Subcutaneous abdominal adipose tissue (tissue), 5 donors: ENCODE measurements at regions not wholly inside any gene's neighbourhood (a gene's known extent, or its start where the extent isn't known, plus 50 kb on each side); places are given as distances from the start of the nearest gene placed in this dataset.

Experiments used
- H3K27ac ChIP-seq: one replicate; pipeline ENCODE4 v1.7.0; 2013; ENCODE audit warnings: low read depth, mild to moderate bottlenecking, inconsistent platforms, low read length, moderate library complexity
- H3K27me3 ChIP-seq, 5 donors: one replicate each; pipeline ENCODE4 v1.7.0; 2013; ENCODE audit warnings: low read length in 5 of 5, inconsistent platforms in 1 of 5; ENCODE audit not compliant: control insufficient read depth in 5 of 5, insufficient read depth in 4 of 5
- H3K36me3 ChIP-seq, 5 donors: one replicate each; pipeline ENCODE4 v1.7.0; 2013; ENCODE audit warnings: low read length in 5 of 5; ENCODE audit not compliant: control insufficient read depth in 5 of 5, insufficient read depth in 5 of 5
- H3K4me1 ChIP-seq, 5 donors: one replicate each; pipeline ENCODE4 v1.7.0; 2013; ENCODE audit warnings: low read length in 5 of 5, mild to moderate bottlenecking in 3 of 5, moderate library complexity in 1 of 5; ENCODE audit not compliant: control insufficient read depth in 5 of 5, insufficient read depth in 5 of 5
- H3K4me3 ChIP-seq, 5 donors: one replicate each; pipeline ENCODE4 v1.7.0; 2013; ENCODE audit warnings: low read length in 5 of 5, low read depth in 1 of 5
- H3K9ac ChIP-seq, 5 donors: one replicate each; pipeline ENCODE4 v1.7.0; 2013; ENCODE audit warnings: low read length in 5 of 5, mild to moderate bottlenecking in 4 of 5, moderate library complexity in 3 of 5
- H3K9me3 ChIP-seq, 5 donors: one replicate each; pipeline ENCODE4 v1.7.0; 2013; ENCODE audit warnings: low read length in 5 of 5; ENCODE audit not compliant: control insufficient read depth in 5 of 5
- donor health status: healthy.
- donor health status: healthy.
- donor health status: healthy.
- donor health status: healthy.
- donor health status: healthy.

DNA sequence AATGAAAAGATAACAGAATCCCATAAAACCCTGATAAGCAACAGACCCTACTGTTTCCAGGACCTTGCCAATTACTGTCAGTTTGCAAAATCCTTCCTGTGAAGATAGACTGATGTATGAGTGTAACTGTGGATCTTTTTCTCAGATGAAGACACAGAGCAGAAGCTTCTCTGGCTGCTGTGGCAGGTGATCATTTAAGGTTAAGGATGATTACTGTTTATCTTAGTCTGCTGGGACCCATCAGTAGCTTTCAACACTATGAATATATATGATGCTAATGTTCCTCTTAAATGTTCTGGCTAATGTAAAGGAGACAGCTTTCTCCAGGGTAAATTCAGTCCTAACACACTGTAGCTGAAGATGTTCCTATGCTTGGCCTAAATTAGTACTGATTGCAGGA is 56.0 kb upstream of the CTTNBP2 start:
- H3K4me3 ChIP-seq: no peak overlapping the region
- H3K27me3 ChIP-seq: no peaks in the 10 kb centered on the region
- no peaks in the 10 kb centered on the region for H3K36me3 ChIP-seq
- no peak overlapping the region for H3K27ac ChIP-seq
- peaks cover 0 to 8% (median 5%) of the 10 kb centered on the region in 5 donors for H3K9me3 ChIP-seq
- no peak overlapping the region for H3K9ac ChIP-seq
- H3K4me1 ChIP-seq: no peaks in the 10 kb centered on the region

DNA sequence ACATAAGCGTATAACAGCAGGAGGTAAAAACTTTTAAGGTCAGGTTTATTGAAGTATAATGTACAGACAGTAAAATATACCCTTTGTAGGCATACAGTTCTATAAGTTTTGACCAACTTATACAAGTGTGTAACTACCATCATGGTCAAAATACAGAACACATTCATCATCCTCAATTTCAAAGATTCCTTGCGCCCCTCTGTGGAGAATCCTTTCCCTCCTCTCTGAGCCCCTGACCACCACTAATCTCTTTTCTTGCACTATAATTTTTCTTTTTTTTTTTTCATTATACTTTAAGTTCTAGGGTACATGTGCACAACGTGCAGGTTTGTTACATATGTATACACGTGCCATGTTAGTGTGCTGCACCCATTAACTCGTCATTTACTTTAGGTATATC is 58.1 kb upstream of the CTTNBP2 start:
- no peak overlapping the region for H3K27ac ChIP-seq
- H3K9me3 ChIP-seq: peaks cover 0 to 8% (median 5%) of the 10 kb centered on the region in 5 donors
- no peaks in the 10 kb centered on the region for H3K27me3 ChIP-seq
- H3K36me3 ChIP-seq: no peaks in the 10 kb centered on the region
- no peaks in the 10 kb centered on the region for H3K4me1 ChIP-seq
- no peak overlapping the region for H3K9ac ChIP-seq
- H3K4me3 ChIP-seq: no peak overlapping the region

DNA sequence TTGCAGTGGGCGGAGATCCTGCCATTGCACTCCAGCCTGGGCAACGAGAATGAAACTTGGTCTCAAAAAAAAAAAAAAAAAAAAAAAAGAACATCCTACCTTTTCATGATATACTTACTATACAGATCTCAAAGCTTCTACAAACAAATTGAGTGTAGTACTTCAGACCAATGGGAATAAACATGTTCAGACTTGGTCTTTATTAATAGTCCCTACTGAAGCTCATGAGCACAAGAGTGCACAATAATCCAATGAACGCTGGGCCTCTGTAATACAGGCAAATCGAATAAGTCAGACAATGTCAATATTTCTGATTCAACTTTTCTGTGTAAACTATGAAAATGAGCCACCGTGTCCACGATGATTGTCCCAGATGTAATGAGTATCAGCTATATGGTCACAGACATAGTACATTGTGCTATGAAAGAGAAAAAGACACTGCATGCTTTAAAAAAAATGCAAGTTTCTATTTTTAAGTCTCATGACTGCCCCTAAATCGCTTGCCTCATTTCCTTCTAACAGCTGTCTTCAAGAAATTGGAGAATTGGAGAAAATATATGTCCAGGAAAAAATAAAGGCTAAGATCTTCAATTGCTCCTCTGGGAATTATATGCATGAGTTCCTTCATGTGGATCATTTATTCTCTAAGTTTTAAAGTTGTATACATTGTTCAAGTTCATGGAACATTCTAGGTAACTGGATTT is 64.0 kb upstream of the CTTNBP2 start:
- no peak overlapping the region for H3K9ac ChIP-seq
- H3K4me1 ChIP-seq: no peaks in the 10 kb centered on the region
- H3K4me3 ChIP-seq: no peak overlapping the region
- no peaks in the 10 kb centered on the region for H3K36me3 ChIP-seq
- peaks cover 0 to 8% (median 5%) of the 10 kb centered on the region in 5 donors for H3K9me3 ChIP-seq
- no peak overlapping the region for H3K27ac ChIP-seq
- H3K27me3 ChIP-seq: no peaks in the 10 kb centered on the region

GRCh38 chr7:117937753-117938483 is 64.7 kb upstream of the CTTNBP2 start:
- Histone ChIP-seq H3K4me1 (no peaks in the 10 kb centered on the region), H3K9me3 (peaks cover 0 to 7% (median 2%) of the 10 kb centered on the region in 5 donors), H3K27ac (no peak overlapping the region), H3K27me3 (no peaks in the 10 kb centered on the region), H3K9ac (no peak overlapping the region), H3K36me3 (no peaks in the 10 kb centered on the region), H3K4me3 (no peak overlapping the region)

GRCh38 chr7:117941138-117941810 is 68.0 kb upstream of the CTTNBP2 start:
- Histone ChIP-seq H3K4me1 (no peaks in the 10 kb centered on the region), H3K9me3 (peaks cover 0 to 7% (median 0%) of the 10 kb centered on the region in 5 donors), H3K27me3 (no peaks in the 10 kb centered on the region), H3K36me3 (no peaks in the 10 kb centered on the region), H3K4me3 (no peak overlapping the region), H3K9ac (no peak overlapping the region), H3K27ac (no peak overlapping the region)

DNA sequence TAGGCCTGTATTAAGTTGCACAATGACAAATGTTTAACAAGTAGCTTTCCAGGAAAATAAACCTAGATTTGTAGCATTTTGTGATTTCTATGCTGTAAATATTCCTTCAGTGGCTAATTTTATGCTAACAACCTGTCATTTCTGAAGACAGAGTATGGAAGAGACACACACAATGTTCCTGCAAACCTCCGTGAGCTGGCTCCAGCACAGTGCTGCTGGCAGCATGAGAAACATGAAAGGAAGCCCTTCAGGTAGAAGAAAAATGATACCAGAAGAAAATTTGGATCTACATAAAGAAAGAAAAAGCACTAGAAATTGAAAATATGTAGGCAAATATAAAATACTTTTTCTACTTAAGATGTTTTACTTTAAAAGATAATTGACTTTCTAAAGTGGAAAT is 69.5 kb upstream of the CTTNBP2 start:
- H3K4me1 ChIP-seq: no peaks in the 10 kb centered on the region
- no peak overlapping the region for H3K9ac ChIP-seq
- no peak overlapping the region for H3K27ac ChIP-seq
- H3K36me3 ChIP-seq: no peaks in the 10 kb centered on the region
- peaks cover 0 to 7% (median 0%) of the 10 kb centered on the region in 5 donors for H3K9me3 ChIP-seq
- no peaks in the 10 kb centered on the region for H3K27me3 ChIP-seq
- H3K4me3 ChIP-seq: no peak overlapping the region

DNA sequence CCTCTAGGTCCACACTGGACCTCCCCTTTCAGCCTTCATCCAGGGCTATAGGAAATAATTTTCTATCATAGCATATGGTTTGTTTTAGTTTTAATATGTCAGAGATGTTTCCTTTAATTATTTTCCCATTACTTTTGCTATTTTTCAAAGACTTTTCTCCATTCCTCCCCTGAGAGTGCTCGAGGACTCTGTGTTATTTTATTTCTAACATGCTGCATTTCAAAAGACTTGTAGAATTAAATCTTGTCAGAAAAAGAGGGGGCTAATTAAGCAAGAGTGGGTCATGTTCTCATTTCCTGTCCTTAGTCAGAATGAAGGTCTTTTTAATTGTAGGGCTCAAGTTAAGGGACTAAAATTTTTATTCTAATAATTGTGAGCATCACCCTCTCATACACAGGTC is 71.6 kb upstream of the CTTNBP2 start:
- Histone ChIP-seq H3K27ac (no peak overlapping the region), H3K4me3 (no peak overlapping the region), H3K9me3 (peaks cover 0 to 7% (median 0%) of the 10 kb centered on the region in 5 donors), H3K27me3 (no peaks in the 10 kb centered on the region), H3K4me1 (no peaks in the 10 kb centered on the region), H3K36me3 (no peaks in the 10 kb centered on the region), H3K9ac (no peak overlapping the region)

DNA sequence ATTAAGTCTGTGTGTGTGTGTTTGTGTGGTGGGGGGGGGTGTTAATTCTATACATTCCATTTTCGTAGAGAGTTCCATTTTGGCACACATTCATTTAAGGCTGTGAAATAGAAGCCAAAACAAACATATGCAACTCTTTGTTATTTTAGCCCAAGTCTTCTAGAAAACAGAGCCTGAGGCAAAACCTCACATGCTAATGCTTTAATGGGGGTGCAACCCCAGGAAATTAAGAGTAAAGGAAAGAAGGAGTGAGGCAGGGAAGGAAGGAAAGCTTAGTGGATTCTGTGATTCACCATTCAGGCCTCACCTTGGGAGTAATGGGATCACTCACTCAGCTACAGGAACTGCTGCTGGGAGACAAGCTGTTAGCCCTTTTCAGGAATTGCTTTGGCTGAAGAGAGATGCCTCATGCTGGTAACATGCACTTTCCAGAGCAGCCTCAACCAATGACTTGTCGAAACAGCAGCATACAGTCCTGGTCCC is 73.0 kb upstream of the CTTNBP2 start:
- Histone ChIP-seq H3K27ac (no peak overlapping the region), H3K9ac (no peak overlapping the region), H3K27me3 (no peaks in the 10 kb centered on the region), H3K36me3 (no peaks in the 10 kb centered on the region), H3K4me1 (no peaks in the 10 kb centered on the region), H3K4me3 (no peak overlapping the region), H3K9me3 (peaks cover 0 to 7% (median 0%) of the 10 kb centered on the region in 5 donors)

DNA sequence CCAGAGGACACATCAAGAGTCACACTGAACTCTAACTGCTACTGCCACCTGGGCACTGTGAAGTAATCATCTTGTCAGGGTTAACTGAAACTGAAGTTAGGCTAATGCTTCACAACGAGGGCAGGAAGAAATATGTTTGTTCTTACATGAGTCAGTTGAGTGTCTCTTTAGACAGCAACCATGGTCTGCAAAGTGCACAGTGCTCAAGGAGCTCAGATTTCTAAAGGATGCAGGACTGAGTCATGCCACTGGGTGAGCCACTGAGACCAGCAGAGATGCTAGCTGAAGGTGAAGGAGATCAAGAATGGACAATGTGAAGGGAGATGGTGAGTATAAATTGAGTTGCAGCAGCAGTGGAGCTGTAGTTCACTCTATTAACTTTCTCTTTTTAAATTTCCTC is 76.0 kb upstream of the CTTNBP2 start:
- Histone ChIP-seq H3K9me3 (peaks cover 5 to 9% (median 7%) of the 10 kb centered on the region in 5 donors), H3K27me3 (no peaks in the 10 kb centered on the region), H3K27ac (no peak overlapping the region), H3K36me3 (no peaks in the 10 kb centered on the region), H3K4me3 (no peak overlapping the region), H3K9ac (no peak overlapping the region), H3K4me1 (no peaks in the 10 kb centered on the region)
